ENCODE measurements at regions not wholly inside any gene's neighbourhood (a gene's known extent, or its start where the extent isn't known, plus 50 kb on each side); places are given as distances from the start of the nearest gene placed in this dataset.

DNA sequence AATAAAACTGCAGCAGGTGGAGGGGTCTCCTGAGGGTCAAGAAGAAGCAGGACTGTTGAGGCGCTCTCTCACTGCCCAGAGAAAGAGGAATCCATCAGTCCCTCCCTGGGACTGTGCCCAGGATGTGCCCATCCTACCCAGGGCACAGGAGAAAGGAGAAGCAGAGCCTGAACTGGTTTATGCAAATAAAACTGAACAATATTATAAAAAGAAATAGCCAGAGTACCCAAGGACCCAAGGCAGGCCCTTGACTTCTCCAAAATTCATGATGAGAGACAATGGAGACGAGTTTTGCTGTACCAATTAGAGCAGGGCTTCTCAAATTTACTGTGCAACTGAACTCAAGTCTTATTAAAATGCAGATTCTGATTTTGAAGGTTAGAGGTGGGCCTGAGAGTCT lies 211.0 kb downstream of the IGSF11 start:
- Histone ChIP-seq H3K27ac (ENCODE audit: low read depth, low read length) (no peak overlapping the region), H3K9ac (ENCODE audit: extremely low read depth, low read length, poor library complexity, severe bottlenecking) (no peak overlapping the region), H3K9me3 (ENCODE audit: control insufficient read depth, low read length) (no peaks in the 10 kb centered on the region), H3K36me3 (ENCODE audit: control insufficient read depth, insufficient read depth, low read length) (no peaks in the 10 kb centered on the region), H3K27me3 (ENCODE audit: control insufficient read depth, insufficient read depth, low read length, poor library complexity, severe bottlenecking) (no peaks in the 10 kb centered on the region), H3K4me3 (ENCODE audit: low read length) (no peak overlapping the region), H3K4me1 (ENCODE audit: control insufficient read depth, insufficient read depth, low read length) (no peaks in the 10 kb centered on the region)
- Mint-ChIP-seq H3K9me3 (no peaks in the 10 kb centered on the region), H3K27me3 (ENCODE audit: insufficient read depth) (peaks cover 5% of the 10 kb centered on the region), H3K36me3 (ENCODE audit: low read depth) (no peaks in the 10 kb centered on the region), H3K4me3 (no peak overlapping the region), H3K4me1 (peaks cover 3% of the 10 kb centered on the region), H3K27ac (no peak overlapping the region)
- TF ChIP-seq, protein P1, sequence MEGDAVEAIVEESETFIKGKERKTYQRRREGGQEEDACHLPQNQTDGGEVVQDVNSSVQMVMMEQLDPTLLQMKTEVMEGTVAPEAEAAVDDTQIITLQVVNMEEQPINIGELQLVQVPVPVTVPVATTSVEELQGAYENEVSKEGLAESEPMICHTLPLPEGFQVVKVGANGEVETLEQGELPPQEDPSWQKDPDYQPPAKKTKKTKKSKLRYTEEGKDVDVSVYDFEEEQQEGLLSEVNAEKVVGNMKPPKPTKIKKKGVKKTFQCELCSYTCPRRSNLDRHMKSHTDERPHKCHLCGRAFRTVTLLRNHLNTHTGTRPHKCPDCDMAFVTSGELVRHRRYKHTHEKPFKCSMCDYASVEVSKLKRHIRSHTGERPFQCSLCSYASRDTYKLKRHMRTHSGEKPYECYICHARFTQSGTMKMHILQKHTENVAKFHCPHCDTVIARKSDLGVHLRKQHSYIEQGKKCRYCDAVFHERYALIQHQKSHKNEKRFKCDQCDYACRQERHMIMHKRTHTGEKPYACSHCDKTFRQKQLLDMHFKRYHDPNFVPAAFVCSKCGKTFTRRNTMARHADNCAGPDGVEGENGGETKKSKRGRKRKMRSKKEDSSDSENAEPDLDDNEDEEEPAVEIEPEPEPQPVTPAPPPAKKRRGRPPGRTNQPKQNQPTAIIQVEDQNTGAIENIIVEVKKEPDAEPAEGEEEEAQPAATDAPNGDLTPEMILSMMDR (conservative IDR thresholded peaks at IDR 0.05), result no peak
- no peak for DNase-seq
- WGBS, 2 experiments (ENCODE audit: insufficient coverage in 1 of 2, insufficient read length in 1 of 2), result 91 to 96% methylated on average over 1 to 2 of the region's 2 CpGs

DNA sequence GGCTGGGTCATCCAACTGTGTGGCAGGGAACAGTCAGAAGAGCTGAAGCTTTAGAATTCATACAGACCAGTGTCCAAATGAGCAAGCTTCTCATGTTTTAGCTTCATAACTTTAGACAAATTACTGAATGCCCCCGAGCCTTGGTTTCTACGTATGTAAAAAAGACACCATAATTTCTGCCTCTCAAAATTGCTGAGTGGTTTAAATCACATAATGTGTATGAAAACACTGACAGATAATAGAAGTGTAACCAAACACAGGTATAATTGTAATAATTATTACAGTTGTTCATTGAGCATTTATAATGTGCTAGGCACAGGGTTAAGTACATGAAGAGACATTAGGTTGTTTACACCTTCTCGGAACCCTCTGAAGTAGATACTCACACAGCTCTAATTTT lies 207.2 kb downstream of the IGSF11 start:
- no peaks in the 10 kb centered on the region for H3K36me3 ChIP-seq (ENCODE audit: control insufficient read depth, insufficient read depth, low read length)
- no peaks in the 10 kb centered on the region for H3K4me1 ChIP-seq (ENCODE audit: control insufficient read depth, insufficient read depth, low read length)
- H3K27ac ChIP-seq (ENCODE audit: low read depth, low read length), result no peak overlapping the region
- no peaks in the 10 kb centered on the region for H3K36me3 Mint-ChIP-seq (ENCODE audit: low read depth)
- no peak overlapping the region for H3K4me3 ChIP-seq (ENCODE audit: low read length)
- H3K27me3 ChIP-seq (ENCODE audit: control insufficient read depth, insufficient read depth, low read length, poor library complexity, severe bottlenecking), result no peaks in the 10 kb centered on the region
- H3K4me1 Mint-ChIP-seq, result no peaks in the 10 kb centered on the region
- 96% methylated on average over 3 of the region's 3 CpGs; no CpG with 5 or more reads in 1 of the 2 experiments for WGBS, 2 experiments (ENCODE audit: insufficient coverage in 1 of 2, insufficient read length in 1 of 2)
- TF ChIP-seq, protein P1 (conservative IDR thresholded peaks at IDR 0.05), result no peak
- DNase-seq, result no peak
- no peaks in the 10 kb centered on the region for H3K9me3 ChIP-seq (ENCODE audit: control insufficient read depth, low read length)
- H3K9me3 Mint-ChIP-seq, result no peaks in the 10 kb centered on the region
- H3K27ac Mint-ChIP-seq, result no peak overlapping the region
- H3K4me3 Mint-ChIP-seq, result no peak overlapping the region
- H3K27me3 Mint-ChIP-seq (ENCODE audit: insufficient read depth), result peaks cover 5% of the 10 kb centered on the region
- H3K9ac ChIP-seq (ENCODE audit: extremely low read depth, low read length, poor library complexity, severe bottlenecking), result no peak overlapping the region

DNA sequence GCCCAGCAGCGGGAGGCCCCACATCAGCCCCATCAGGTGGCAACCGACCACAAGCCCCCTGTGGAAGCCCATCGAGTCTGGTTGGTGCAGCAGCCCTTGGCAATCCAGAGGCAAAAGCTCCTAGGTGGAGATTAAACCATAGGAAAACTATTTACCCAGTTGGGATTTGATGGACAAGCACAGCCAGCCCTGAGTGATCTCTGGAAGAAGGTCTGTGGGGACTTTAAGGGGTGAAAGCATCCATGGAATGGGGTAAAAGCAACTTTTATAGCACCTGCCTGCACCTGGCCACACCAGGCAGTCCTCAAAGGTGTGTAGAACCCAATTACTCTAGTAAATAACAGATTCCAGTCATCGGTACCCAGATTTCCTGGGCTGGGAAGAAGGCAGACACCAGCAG lies 206.3 kb downstream of the IGSF11 start:
- Histone ChIP-seq H3K27ac (ENCODE audit: low read depth, low read length) (no peak overlapping the region), H3K4me1 (ENCODE audit: control insufficient read depth, insufficient read depth, low read length) (no peaks in the 10 kb centered on the region), H3K9ac (ENCODE audit: extremely low read depth, low read length, poor library complexity, severe bottlenecking) (no peak overlapping the region), H3K4me3 (ENCODE audit: low read length) (no peak overlapping the region), H3K36me3 (ENCODE audit: control insufficient read depth, insufficient read depth, low read length) (no peaks in the 10 kb centered on the region), H3K27me3 (ENCODE audit: control insufficient read depth, insufficient read depth, low read length, poor library complexity, severe bottlenecking) (no peaks in the 10 kb centered on the region), H3K9me3 (ENCODE audit: control insufficient read depth, low read length) (no peaks in the 10 kb centered on the region)
- Mint-ChIP-seq H3K27me3 (ENCODE audit: insufficient read depth) (peaks cover 5% of the 10 kb centered on the region), H3K4me1 (no peaks in the 10 kb centered on the region), H3K4me3 (no peak overlapping the region), H3K36me3 (ENCODE audit: low read depth) (no peaks in the 10 kb centered on the region), H3K27ac (no peak overlapping the region), H3K9me3 (no peaks in the 10 kb centered on the region)
- 92 to 100% methylated on average over 4 of the region's 4 CpGs for WGBS, 2 experiments (ENCODE audit: insufficient coverage in 1 of 2, insufficient read length in 1 of 2)
- DNase-seq, result no peak
- TF ChIP-seq, protein P1 (conservative IDR thresholded peaks at IDR 0.05), result no peak

All from endodermal cell (in vitro differentiated cells).